ENCODE measurements at regions not wholly inside any gene's neighbourhood (a gene's known extent, or its start where the extent isn't known, plus 50 kb on each side); places are given as distances from the start of the nearest gene placed in this dataset.

DNA sequence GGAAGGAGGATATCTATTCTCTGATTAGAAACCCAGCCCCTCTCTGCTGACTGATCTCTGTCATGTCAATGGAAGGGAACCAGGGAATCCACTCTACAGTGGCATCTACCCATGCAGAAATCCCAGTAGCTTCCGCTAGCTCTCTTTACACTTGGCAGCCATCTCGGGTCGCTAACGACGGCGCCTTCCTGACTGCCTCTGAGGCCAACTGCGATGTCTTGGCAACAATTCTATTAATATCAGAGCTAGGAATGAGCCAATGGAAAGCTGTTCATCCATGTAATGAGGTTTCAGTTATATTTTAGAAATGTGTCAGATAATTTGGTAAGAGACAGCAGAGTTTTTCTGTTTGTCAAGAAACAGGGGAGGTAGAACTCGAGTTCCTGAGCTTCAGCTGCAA lies 67.6 kb upstream of the ATP10B start:
- TF ChIP-seq, protein P1, sequence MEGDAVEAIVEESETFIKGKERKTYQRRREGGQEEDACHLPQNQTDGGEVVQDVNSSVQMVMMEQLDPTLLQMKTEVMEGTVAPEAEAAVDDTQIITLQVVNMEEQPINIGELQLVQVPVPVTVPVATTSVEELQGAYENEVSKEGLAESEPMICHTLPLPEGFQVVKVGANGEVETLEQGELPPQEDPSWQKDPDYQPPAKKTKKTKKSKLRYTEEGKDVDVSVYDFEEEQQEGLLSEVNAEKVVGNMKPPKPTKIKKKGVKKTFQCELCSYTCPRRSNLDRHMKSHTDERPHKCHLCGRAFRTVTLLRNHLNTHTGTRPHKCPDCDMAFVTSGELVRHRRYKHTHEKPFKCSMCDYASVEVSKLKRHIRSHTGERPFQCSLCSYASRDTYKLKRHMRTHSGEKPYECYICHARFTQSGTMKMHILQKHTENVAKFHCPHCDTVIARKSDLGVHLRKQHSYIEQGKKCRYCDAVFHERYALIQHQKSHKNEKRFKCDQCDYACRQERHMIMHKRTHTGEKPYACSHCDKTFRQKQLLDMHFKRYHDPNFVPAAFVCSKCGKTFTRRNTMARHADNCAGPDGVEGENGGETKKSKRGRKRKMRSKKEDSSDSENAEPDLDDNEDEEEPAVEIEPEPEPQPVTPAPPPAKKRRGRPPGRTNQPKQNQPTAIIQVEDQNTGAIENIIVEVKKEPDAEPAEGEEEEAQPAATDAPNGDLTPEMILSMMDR (IDR thresholded peaks at IDR 0.05 in 8 of 11, conservative IDR thresholded peaks at IDR 0.05 in 3 of 11), result no peak
- no peak for TF ChIP-seq POLR2AphosphoS5 (IDR thresholded peaks at IDR 0.05)

All from spleen (tissue), 7 donors.